Neuronal stem cell (in vitro differentiated cells): ENCODE measurements at regions not wholly inside any gene's neighbourhood (a gene's known extent, or its start where the extent isn't known, plus 50 kb on each side); places are given as distances from the start of the nearest gene placed in this dataset.

Source experiments
- DNase-seq: peaks from one replicate; pipeline ENCODE4 v3.0.0-alpha.2; 2013; ENCODE audit warnings: low spot score
- H2AFZ ChIP-seq: one replicate; pipeline ENCODE4 v1.6.1; 2013; ENCODE audit warnings: mild to moderate bottlenecking, low read length, inconsistent platforms
- H2AK5ac ChIP-seq: 2 replicates; pipeline ENCODE4 v1.6.1; 2013; ENCODE audit warnings: low read depth, mild to moderate bottlenecking, inconsistent platforms, low read length, moderate library complexity, mixed read lengths
- H2BK120ac ChIP-seq: 2 replicates; pipeline ENCODE4 v1.6.1; 2013; ENCODE audit warnings: low read depth, mild to moderate bottlenecking, inconsistent platforms, low read length, moderate library complexity, mixed read lengths
- H2BK12ac ChIP-seq: one replicate; pipeline ENCODE4 v1.6.1; 2013; ENCODE audit warnings: low read length, inconsistent platforms
- H2BK15ac ChIP-seq: 2 replicates; pipeline ENCODE4 v1.6.1; 2013; ENCODE audit warnings: mild to moderate bottlenecking, low read length, inconsistent platforms, mixed read lengths
- H2BK5ac ChIP-seq: one replicate; pipeline ENCODE4 v1.6.1; 2013; ENCODE audit warnings: inconsistent platforms, mild to moderate bottlenecking, low read length, moderate library complexity
- H3K14ac ChIP-seq: one replicate; pipeline ENCODE4 v1.6.1; 2013; ENCODE audit warnings: low read length, inconsistent platforms
- H3K18ac ChIP-seq: 2 replicates; pipeline ENCODE4 v1.6.1; 2013; ENCODE audit warnings: low read length, inconsistent platforms
- H3K23ac ChIP-seq: 2 replicates; pipeline ENCODE4 v1.6.1; 2013; ENCODE audit warnings: low read depth, mild to moderate bottlenecking, mixed read lengths, low read length, inconsistent platforms; ENCODE audit not compliant: poor library complexity
- H3K27ac ChIP-seq: replicated peaks from 3 replicates; pipeline ENCODE4 v1.5.1; 2013; ENCODE audit warnings: low read length, inconsistent platforms
- H3K27me3 ChIP-seq, 3 experiments: 2 replicates each; pipeline ENCODE4 v1.6.1; 2013; ENCODE audit warnings: low read length in 3 of 3, mild to moderate bottlenecking in 2 of 3, inconsistent platforms in 1 of 3, low read depth in 1 of 3, mixed read lengths in 1 of 3, moderate library complexity in 1 of 3; ENCODE audit not compliant: control insufficient read depth in 3 of 3, insufficient read depth in 3 of 3
- H3K36me3 ChIP-seq, 2 donors: replicated peaks in 1 of 2; 2 replicates each; pipeline ENCODE4 v1.6.1; 2013; ENCODE audit warnings: low read length in 2 of 2; ENCODE audit not compliant: control insufficient read depth in 2 of 2, insufficient read depth in 2 of 2
- H3K4ac ChIP-seq: 2 replicates; pipeline ENCODE4 v1.6.1; 2013; ENCODE audit warnings: inconsistent platforms, mild to moderate bottlenecking, low read length, moderate library complexity
- H3K4me1 ChIP-seq, 2 donors: 1 replicate in 1 of 2; 2 replicates in 1 of 2; pipeline ENCODE4 v1.6.1; 2013; ENCODE audit warnings: low read length in 2 of 2, low read depth in 1 of 2; ENCODE audit not compliant: control insufficient read depth in 2 of 2, insufficient read depth in 1 of 2
- H3K4me2 ChIP-seq: one replicate; pipeline ENCODE4 v1.6.1; 2013; ENCODE audit warnings: mild to moderate bottlenecking, low read length, inconsistent platforms; ENCODE audit not compliant: insufficient read depth, poor library complexity, severe bottlenecking
- H3K4me3 ChIP-seq, 2 donors: 2 replicates each; pipeline ENCODE4 v1.5.1; 2013; ENCODE audit warnings: low read length in 2 of 2, mild to moderate bottlenecking in 2 of 2, inconsistent platforms in 1 of 2, moderate library complexity in 1 of 2
- H3K79me1 ChIP-seq: one replicate; pipeline ENCODE4 v1.6.1; 2013; ENCODE audit warnings: low read depth, mild to moderate bottlenecking, inconsistent platforms, low read length, moderate library complexity
- H3K9ac ChIP-seq: one replicate; pipeline ENCODE4 v1.6.1; 2013; ENCODE audit warnings: mild to moderate bottlenecking, low read depth, low read length, inconsistent platforms; ENCODE audit not compliant: poor library complexity
- H3K9me3 ChIP-seq, 2 donors: replicated peaks in 1 of 2; 2 replicates each; pipeline versions ENCODE3 to v1.6.1; 2013; ENCODE audit warnings: low read length in 2 of 2, mild to moderate bottlenecking in 2 of 2, inconsistent platforms in 1 of 2, low read depth in 1 of 2, mixed read lengths in 1 of 2, moderate library complexity in 1 of 2; ENCODE audit not compliant: control insufficient read depth in 2 of 2, insufficient read depth in 1 of 2
- H4K8ac ChIP-seq: one replicate; pipeline ENCODE4 v1.6.1; 2013; ENCODE audit warnings: low read depth, mild to moderate bottlenecking, inconsistent platforms, low read length, moderate library complexity
- H4K91ac ChIP-seq: one replicate; pipeline ENCODE4 v1.6.1; 2013; ENCODE audit warnings: low read length, low read depth, mild to moderate bottlenecking, inconsistent platforms; ENCODE audit not compliant: poor library complexity
- WGBS, 2 donors: extraction: QIAGEN DNeasy Blood & Tissue Kit; methylation state at CpG; one replicate each; pipeline ENCODE4 v1.1.7; 2013; ENCODE audit warnings: missing lambda C conversion rate in 2 of 2, mixed read lengths in 1 of 2; ENCODE audit not compliant: insufficient read length in 2 of 2, insufficient replicate concordance in 1 of 2; ENCODE audit errors: extremely low coverage in 2 of 2; 5-methylcytosine and 5-hydroxymethylcytosine counted together

- H3K4ac ChIP-seq: no peak overlapping the region
- H2AFZ ChIP-seq: no peak overlapping the region
- no peak overlapping the region for H3K23ac ChIP-seq
- H4K8ac ChIP-seq: no peak overlapping the region
- H3K36me3 ChIP-seq: no peaks in the 10 kb centered on the region
- no peak overlapping the region for H3K18ac ChIP-seq
- no peak overlapping the region for H2BK12ac ChIP-seq
- H3K4me3 ChIP-seq: no peak overlapping the region
- H3K27me3 ChIP-seq: no peaks in the 10 kb centered on the region
- peaks cover 2 to 3% of the 10 kb centered on the region in 2 donors for H3K4me1 ChIP-seq
- H3K79me1 ChIP-seq: no peaks in the 10 kb centered on the region
- H2BK15ac ChIP-seq: no peak overlapping the region
- H4K91ac ChIP-seq: no peak overlapping the region
- H2AK5ac ChIP-seq: no peak overlapping the region
- WGBS, 2 donors: no CpG with 5 or more reads among the region's 4 CpGs
- H3K27ac ChIP-seq: no peak overlapping the region
- H3K9me3 ChIP-seq: no peaks in the 10 kb centered on the region
- no peak overlapping the region for H2BK120ac ChIP-seq
- H3K9ac ChIP-seq: no peak overlapping the region
- peak; percentile 5 for DNase-seq
- H2BK5ac ChIP-seq: no peak overlapping the region
- no peak overlapping the region for H3K4me2 ChIP-seq
- no peak overlapping the region for H3K14ac ChIP-seq
Measured at GRCh38 chr1:80217377-80217986, 1211.0 kb upstream of the ADGRL4 start.

- no peak overlapping the region for H3K27ac ChIP-seq
- no peak overlapping the region for H3K9ac ChIP-seq
- peaks cover 0 to 3% of the 10 kb centered on the region in 2 donors for H3K4me1 ChIP-seq
- no peak overlapping the region for H4K91ac ChIP-seq
- no peak overlapping the region for H3K23ac ChIP-seq
- H2BK15ac ChIP-seq: no peak overlapping the region
- H2BK12ac ChIP-seq: no peak overlapping the region
- no peak overlapping the region for H3K14ac ChIP-seq
- no peaks in the 10 kb centered on the region for H3K79me1 ChIP-seq
- no peak overlapping the region for H3K18ac ChIP-seq
- no peak overlapping the region for H2AFZ ChIP-seq
- no peaks in the 10 kb centered on the region for H3K36me3 ChIP-seq
- no peak overlapping the region for H2BK5ac ChIP-seq
- H3K4me3 ChIP-seq: no peak overlapping the region
- no peak overlapping the region for H3K4ac ChIP-seq
- no peak overlapping the region for H2AK5ac ChIP-seq
- H3K9me3 ChIP-seq: no peaks in the 10 kb centered on the region
- no peaks in the 10 kb centered on the region for H3K27me3 ChIP-seq
- WGBS, 2 donors: no CpG with 5 or more reads among the region's 5 CpGs
- H3K4me2 ChIP-seq: no peak overlapping the region
- H2BK120ac ChIP-seq: no peak overlapping the region
- DNase-seq: no peak
- no peak overlapping the region for H4K8ac ChIP-seq
Measured at GRCh38 chr1:80214888-80215540, 1208.5 kb upstream of the ADGRL4 start.

- Histone ChIP-seq H3K4me2 (no peak overlapping the region), H3K18ac (no peak overlapping the region), H2BK15ac (no peak overlapping the region), H2BK120ac (no peak overlapping the region), H2BK5ac (no peak overlapping the region), H2AFZ (no peak overlapping the region), H3K4me3 (no peak overlapping the region), H3K23ac (no peak overlapping the region), H3K4me1 (peaks cover 0 to 3% of the 10 kb centered on the region in 2 donors), H3K79me1 (no peaks in the 10 kb centered on the region), H3K27me3 (no peaks in the 10 kb centered on the region), H3K9me3 (no peaks in the 10 kb centered on the region), H3K4ac (no peak overlapping the region), H3K9ac (no peak overlapping the region), H4K8ac (no peak overlapping the region), H2AK5ac (no peak overlapping the region), H3K14ac (no peak overlapping the region), H3K36me3 (no peaks in the 10 kb centered on the region), H3K27ac (no peak overlapping the region), H4K91ac (no peak overlapping the region), H2BK12ac (no peak overlapping the region)
- WGBS, 2 donors: no CpG with 5 or more reads among the region's 3 CpGs
- no peak for DNase-seq
Measured at GRCh38 chr1:80212948-80213347, 1206.4 kb upstream of the ADGRL4 start.

- Histone ChIP-seq H3K18ac (no peak overlapping the region), H2AK5ac (no peak overlapping the region), H3K4me3 (no peak overlapping the region), H4K91ac (no peak overlapping the region), H2BK15ac (no peak overlapping the region), H3K36me3 (no peaks in the 10 kb centered on the region), H3K23ac (no peak overlapping the region), H3K9ac (no peak overlapping the region), H2AFZ (no peak overlapping the region), H3K4ac (no peak overlapping the region), H3K14ac (no peak overlapping the region), H2BK12ac (no peak overlapping the region), H2BK120ac (no peak overlapping the region), H3K4me2 (no peak overlapping the region), H3K27me3 (no peaks in the 10 kb centered on the region), H3K9me3 (no peaks in the 10 kb centered on the region), H3K79me1 (no peaks in the 10 kb centered on the region), H2BK5ac (no peak overlapping the region), H3K4me1 (no peaks in the 10 kb centered on the region), H4K8ac (no peak overlapping the region), H3K27ac (no peak overlapping the region)
- WGBS, 2 donors: no CpG with 5 or more reads among the region's 8 CpGs
- no peak for DNase-seq
Measured at GRCh38 chr1:80211691-80212380, 1205.3 kb upstream of the ADGRL4 start.
